ENCODE measurements at regions not wholly inside any gene's neighbourhood (a gene's known extent, or its start where the extent isn't known, plus 50 kb on each side); places are given as distances from the start of the nearest gene placed in this dataset.

DNA sequence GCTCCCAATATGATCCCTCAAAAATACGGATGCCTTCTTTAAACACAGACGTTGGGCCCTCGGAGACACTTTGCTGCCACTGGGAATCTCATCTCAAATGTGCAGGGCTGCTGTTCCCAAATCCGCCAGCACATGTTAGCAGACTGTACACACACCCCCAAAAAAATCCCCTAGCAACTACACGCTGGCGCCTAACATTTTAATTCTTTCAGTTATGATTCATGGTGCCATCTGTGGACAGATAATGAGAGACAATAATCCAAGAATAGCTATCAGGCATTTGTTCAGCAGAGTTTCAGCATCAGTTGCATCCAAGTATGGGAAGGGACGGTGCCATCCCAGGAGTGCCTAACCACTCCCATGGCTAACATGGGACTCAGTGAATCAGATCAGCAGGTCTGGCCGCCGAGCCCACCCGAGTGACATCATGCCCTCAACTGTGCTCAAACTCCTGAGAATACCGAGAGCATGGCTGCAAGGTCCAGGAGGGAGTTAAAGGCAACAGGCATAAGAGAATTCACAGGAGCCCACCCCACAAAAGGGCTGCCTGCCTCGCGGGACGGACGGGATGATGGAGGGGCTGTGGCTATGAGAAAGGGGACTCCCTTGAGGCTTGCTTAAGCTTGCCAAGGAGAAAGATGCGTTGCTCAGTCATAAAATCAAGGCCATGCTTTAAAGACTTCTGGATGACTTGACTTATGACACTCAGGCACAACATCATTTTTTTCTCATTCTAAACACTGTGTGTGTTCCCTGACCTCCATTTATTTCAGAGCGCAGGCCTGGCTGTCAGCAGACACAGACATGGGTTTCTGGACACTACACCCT is 337.0 kb downstream of the SHANK2 start:
- H3K9me3 Mint-ChIP-seq (ENCODE audit: low read depth, unreplicated experiment): no peaks in the 10 kb centered on the region
- H3K36me3 Mint-ChIP-seq (ENCODE audit: insufficient read depth, unreplicated experiment): no peaks in the 10 kb centered on the region
- H3K27me3 Mint-ChIP-seq (ENCODE audit: unreplicated experiment): no peaks in the 10 kb centered on the region
- TF ChIP-seq, protein P1, sequence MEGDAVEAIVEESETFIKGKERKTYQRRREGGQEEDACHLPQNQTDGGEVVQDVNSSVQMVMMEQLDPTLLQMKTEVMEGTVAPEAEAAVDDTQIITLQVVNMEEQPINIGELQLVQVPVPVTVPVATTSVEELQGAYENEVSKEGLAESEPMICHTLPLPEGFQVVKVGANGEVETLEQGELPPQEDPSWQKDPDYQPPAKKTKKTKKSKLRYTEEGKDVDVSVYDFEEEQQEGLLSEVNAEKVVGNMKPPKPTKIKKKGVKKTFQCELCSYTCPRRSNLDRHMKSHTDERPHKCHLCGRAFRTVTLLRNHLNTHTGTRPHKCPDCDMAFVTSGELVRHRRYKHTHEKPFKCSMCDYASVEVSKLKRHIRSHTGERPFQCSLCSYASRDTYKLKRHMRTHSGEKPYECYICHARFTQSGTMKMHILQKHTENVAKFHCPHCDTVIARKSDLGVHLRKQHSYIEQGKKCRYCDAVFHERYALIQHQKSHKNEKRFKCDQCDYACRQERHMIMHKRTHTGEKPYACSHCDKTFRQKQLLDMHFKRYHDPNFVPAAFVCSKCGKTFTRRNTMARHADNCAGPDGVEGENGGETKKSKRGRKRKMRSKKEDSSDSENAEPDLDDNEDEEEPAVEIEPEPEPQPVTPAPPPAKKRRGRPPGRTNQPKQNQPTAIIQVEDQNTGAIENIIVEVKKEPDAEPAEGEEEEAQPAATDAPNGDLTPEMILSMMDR (IDR thresholded peaks at IDR 0.05; ENCODE audit: unreplicated experiment): no peak
- CTCF ChIA-PET: no interaction called here
- no peak overlapping the region for H3K4me3 Mint-ChIP-seq (ENCODE audit: low read depth, unreplicated experiment)
- BruUV-seq (replicated peaks): no TSS peak
- no peaks in the 10 kb centered on the region for H3K4me1 Mint-ChIP-seq (ENCODE audit: low read depth, unreplicated experiment)
- intact Hi-C loops (cut with micrococcal nuclease; ENCODE audit: unreplicated experiment): no loop called here
- no peak overlapping the region for H3K27ac Mint-ChIP-seq (ENCODE audit: unreplicated experiment)
- DNase-seq: no peak

DNA sequence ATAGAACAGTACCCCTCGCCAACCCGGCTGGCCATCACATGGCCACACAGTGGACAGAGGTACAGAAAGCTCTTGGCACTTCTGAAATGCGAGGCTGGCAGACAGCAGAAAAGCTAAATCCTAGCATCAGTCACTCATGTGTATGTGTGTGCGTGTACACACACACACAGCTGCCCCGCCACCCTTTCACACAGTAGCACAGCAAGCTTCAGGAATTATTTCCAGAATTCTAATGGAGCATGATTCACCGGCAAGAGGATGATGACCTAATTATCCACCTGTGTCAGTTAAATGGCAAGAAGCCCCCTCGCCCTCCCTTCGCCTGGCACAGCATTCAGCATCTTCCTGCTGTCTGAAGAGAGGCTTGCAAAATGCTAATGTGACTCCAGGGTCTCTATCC is 336.0 kb downstream of the SHANK2 start:
- TF ChIP-seq, protein P1 (IDR thresholded peaks at IDR 0.05; ENCODE audit: unreplicated experiment): no peak
- Mint-ChIP-seq H3K4me3 (ENCODE audit: low read depth, unreplicated experiment) (no peak overlapping the region), H3K4me1 (ENCODE audit: low read depth, unreplicated experiment) (no peaks in the 10 kb centered on the region), H3K36me3 (ENCODE audit: insufficient read depth, unreplicated experiment) (no peaks in the 10 kb centered on the region), H3K27me3 (ENCODE audit: unreplicated experiment) (no peaks in the 10 kb centered on the region), H3K9me3 (ENCODE audit: low read depth, unreplicated experiment) (peaks cover 4% of the 10 kb centered on the region), H3K27ac (ENCODE audit: unreplicated experiment) (no peak overlapping the region)
- no TSS peak for BruUV-seq (replicated peaks)
- CTCF ChIA-PET: no interaction called here
- intact Hi-C loops (cut with micrococcal nuclease; ENCODE audit: unreplicated experiment): no loop called here
- DNase-seq: no peak

DNA sequence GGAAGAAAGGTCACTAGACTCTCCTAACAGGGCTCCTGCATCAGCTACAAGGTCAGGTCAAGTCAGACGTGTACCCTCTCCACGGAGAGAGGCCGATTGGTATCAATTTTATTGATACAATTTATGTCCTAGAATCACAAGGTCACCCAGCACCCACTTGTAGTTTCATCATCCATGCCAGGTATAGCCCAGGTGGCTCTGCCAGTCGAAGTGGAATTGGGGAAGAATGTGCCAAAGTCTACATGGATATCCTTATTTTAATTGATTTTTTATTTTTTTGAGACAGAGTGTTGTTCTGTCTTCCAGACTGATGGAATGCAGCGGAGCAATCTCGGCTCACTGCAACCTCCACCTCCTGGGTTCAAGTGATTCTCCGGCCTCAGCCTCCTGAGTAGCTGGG is 334.1 kb downstream of the SHANK2 start:
- BruUV-seq (replicated peaks): no TSS peak
- intact Hi-C loops (cut with micrococcal nuclease; ENCODE audit: unreplicated experiment): no loop called here
- Mint-ChIP-seq H3K4me1 (ENCODE audit: low read depth, unreplicated experiment) (no peaks in the 10 kb centered on the region), H3K9me3 (ENCODE audit: low read depth, unreplicated experiment) (peaks cover 13% of the 10 kb centered on the region), H3K27me3 (ENCODE audit: unreplicated experiment) (no peaks in the 10 kb centered on the region), H3K36me3 (ENCODE audit: insufficient read depth, unreplicated experiment) (no peaks in the 10 kb centered on the region), H3K4me3 (ENCODE audit: low read depth, unreplicated experiment) (no peak overlapping the region), H3K27ac (ENCODE audit: unreplicated experiment) (no peak overlapping the region)
- TF ChIP-seq, protein P1 (IDR thresholded peaks at IDR 0.05; ENCODE audit: unreplicated experiment): no peak
- CTCF ChIA-PET: no interaction called here
- no peak for DNase-seq

DNA sequence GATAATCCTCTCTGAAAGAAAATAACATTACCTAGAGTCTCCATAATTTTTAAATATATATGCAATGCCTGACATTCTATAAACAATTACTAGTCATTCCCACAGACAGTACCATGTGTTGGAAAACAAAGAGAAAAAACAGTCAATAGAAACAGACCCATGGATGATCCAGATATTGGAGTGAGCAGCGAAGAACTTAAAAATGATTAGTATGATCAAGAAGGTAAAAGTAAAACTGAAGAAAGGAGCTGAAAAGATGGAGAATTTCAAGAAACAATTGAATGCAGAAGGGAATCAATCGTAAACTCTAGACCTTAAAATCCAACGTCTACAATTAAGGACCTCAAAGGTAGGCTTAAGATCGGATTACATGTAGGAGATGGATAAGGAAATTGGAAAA is 330.6 kb downstream of the SHANK2 start:
- H3K27ac Mint-ChIP-seq (ENCODE audit: unreplicated experiment): no peak overlapping the region
- H3K36me3 Mint-ChIP-seq (ENCODE audit: insufficient read depth, unreplicated experiment): no peaks in the 10 kb centered on the region
- CTCF ChIA-PET: interaction anchor here (0.6 kb wide), 1 partner anchor 1222 kb away, joined by 4 read pairs; no protein-coding TSS in a partner anchor
- no peaks in the 10 kb centered on the region for H3K27me3 Mint-ChIP-seq (ENCODE audit: unreplicated experiment)
- peaks cover 13% of the 10 kb centered on the region for H3K9me3 Mint-ChIP-seq (ENCODE audit: low read depth, unreplicated experiment)
- no peak overlapping the region for H3K4me3 Mint-ChIP-seq (ENCODE audit: low read depth, unreplicated experiment)
- TF ChIP-seq, protein P1 (IDR thresholded peaks at IDR 0.05; ENCODE audit: unreplicated experiment): no peak
- intact Hi-C loops (cut with micrococcal nuclease; ENCODE audit: unreplicated experiment): no loop called here
- BruUV-seq (replicated peaks): no TSS peak
- no peaks in the 10 kb centered on the region for H3K4me1 Mint-ChIP-seq (ENCODE audit: low read depth, unreplicated experiment)
- no peak for DNase-seq

All from Calu3 (cell line).